Esophagus (tissue), 2 donors: ENCODE measurements at regions not wholly inside any gene's neighbourhood (a gene's known extent, or its start where the extent isn't known, plus 50 kb on each side); places are given as distances from the start of the nearest gene placed in this dataset.

Experiments used
- H3K27ac ChIP-seq, 2 donors: one replicate each; pipeline ENCODE4 v1.5.1; 2013; ENCODE audit warnings: low read depth in 2 of 2, mild to moderate bottlenecking in 2 of 2, inconsistent platforms in 1 of 2, low read length in 1 of 2, moderate library complexity in 1 of 2
- H3K27me3 ChIP-seq, 2 donors: one replicate each; pipeline ENCODE4 v1.6.1; 2013; ENCODE audit warnings: low read length in 2 of 2, control low read depth in 1 of 2, mild to moderate bottlenecking in 1 of 2; ENCODE audit not compliant: insufficient read depth in 2 of 2, control insufficient read depth in 1 of 2
- H3K36me3 ChIP-seq, 2 donors: one replicate each; pipeline ENCODE4 v1.6.1; 2013; ENCODE audit warnings: low read length in 1 of 2; ENCODE audit not compliant: control insufficient read depth in 2 of 2, insufficient read depth in 2 of 2
- H3K4me1 ChIP-seq, 2 donors: one replicate each; pipeline ENCODE4 v1.6.1; 2013; ENCODE audit warnings: low read length in 1 of 2; ENCODE audit not compliant: control insufficient read depth in 2 of 2, insufficient read depth in 2 of 2
- H3K4me3 ChIP-seq, 2 donors: one replicate each; pipeline ENCODE4 v1.5.1; 2013; ENCODE audit warnings: low read length in 2 of 2, mild to moderate bottlenecking in 2 of 2, low read depth in 1 of 2, moderate library complexity in 1 of 2
- H3K9me3 ChIP-seq, 2 donors: one replicate each; pipeline ENCODE4 v1.6.1; 2013; ENCODE audit warnings: mild to moderate bottlenecking in 2 of 2, low read depth in 1 of 2, low read length in 1 of 2, moderate library complexity in 1 of 2; ENCODE audit not compliant: control insufficient read depth in 2 of 2, insufficient read depth in 1 of 2
- WGBS, 2 donors: extraction: QIAGEN DNeasy Blood & Tissue Kit; methylation state at CpG; one replicate each; pipeline ENCODE4 v1.1.7; 2013; 5-methylcytosine and 5-hydroxymethylcytosine counted together
- donor health status: healthy with polysubstance abuse.
- donor health status: Bipolar disorder and iron deficiency.

GRCh38 chr13:31060655-31061054, 101.0 kb downstream of the HSPH1 start:
- Histone ChIP-seq H3K27ac (no peak overlapping the region), H3K4me1 (no peaks in the 10 kb centered on the region), H3K27me3 (no peaks in the 10 kb centered on the region), H3K9me3 (no peaks in the 10 kb centered on the region), H3K36me3 (no peaks in the 10 kb centered on the region), H3K4me3 (no peak overlapping the region)
- WGBS, 2 donors, result 81 to 83% methylated on average over 7 of the region's 7 CpGs

GRCh38 chr13:31060220-31060619, 101.5 kb downstream of the HSPH1 start:
- Histone ChIP-seq H3K36me3 (no peaks in the 10 kb centered on the region), H3K27me3 (no peaks in the 10 kb centered on the region), H3K4me1 (no peaks in the 10 kb centered on the region), H3K9me3 (no peaks in the 10 kb centered on the region), H3K27ac (no peak overlapping the region), H3K4me3 (no peak overlapping the region)
- 85 to 87% methylated on average over 3 of the region's 3 CpGs for WGBS, 2 donors

DNA sequence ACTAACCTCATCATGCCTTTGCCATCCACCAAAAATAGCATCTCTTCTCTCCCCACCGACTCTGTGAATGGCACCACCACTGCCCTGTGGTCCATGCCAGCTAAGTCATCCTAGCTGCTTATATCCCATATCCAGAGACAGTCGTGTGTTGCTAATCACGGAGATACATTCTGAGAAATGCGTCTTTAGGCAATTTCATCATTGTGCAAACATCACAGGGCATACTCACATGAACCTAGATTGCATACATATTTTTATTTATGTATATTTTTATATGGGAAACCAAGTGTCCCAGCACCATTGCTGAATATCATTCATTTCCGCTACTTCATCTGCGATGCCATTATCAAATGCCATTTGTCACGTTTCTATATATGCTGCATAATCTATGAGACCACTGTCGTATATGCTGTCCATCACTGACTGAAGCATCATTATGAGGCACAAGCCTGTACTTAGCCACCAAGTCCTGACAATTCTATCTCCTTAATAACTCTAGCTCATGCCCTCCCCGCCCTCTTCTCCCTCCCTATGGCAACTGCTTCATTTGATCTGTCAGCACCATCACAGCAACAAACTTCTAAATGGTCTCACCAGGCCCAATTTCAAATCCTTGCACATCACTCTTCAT, 104.2 kb downstream of the HSPH1 start:
- Histone ChIP-seq H3K9me3 (no peaks in the 10 kb centered on the region), H3K4me1 (peaks cover 0 to 8% of the 10 kb centered on the region in 2 donors), H3K27me3 (no peaks in the 10 kb centered on the region), H3K27ac (no peak overlapping the region), H3K36me3 (no peaks in the 10 kb centered on the region), H3K4me3 (no peak overlapping the region)
- 92 to 95% methylated on average over 9 of the region's 9 CpGs for WGBS, 2 donors

- no peaks in the 10 kb centered on the region for H3K36me3 ChIP-seq
- no peak overlapping the region for H3K4me3 ChIP-seq
- H3K4me1 ChIP-seq, result peaks cover 0 to 8% of the 10 kb centered on the region in 2 donors
- no peak overlapping the region for H3K27ac ChIP-seq
- WGBS, 2 donors, result 47 to 54% methylated on average over 10 of the region's 10 CpGs
- no peaks in the 10 kb centered on the region for H3K9me3 ChIP-seq
- H3K27me3 ChIP-seq, result no peaks in the 10 kb centered on the region
Measured at GRCh38 chr13:31056644-31057271, 104.9 kb downstream of the HSPH1 start.

DNA sequence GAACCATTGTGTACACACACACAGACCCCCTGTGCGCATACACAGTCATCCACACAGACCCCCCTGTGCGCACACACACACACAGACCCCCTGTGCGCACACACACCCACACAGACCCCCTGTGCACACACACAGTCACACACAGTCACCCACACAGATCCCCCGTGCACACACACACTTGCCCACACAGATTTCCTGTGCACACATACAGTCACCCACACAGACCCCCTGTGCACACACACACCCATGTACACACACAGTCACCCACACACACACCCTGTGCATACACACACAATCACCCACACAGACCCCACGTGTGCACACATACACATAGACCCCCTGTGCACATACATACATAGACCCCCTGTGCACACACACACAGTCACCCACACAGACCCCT, 106.1 kb downstream of the HSPH1 start:
- H3K27me3 ChIP-seq, result no peaks in the 10 kb centered on the region
- no peak overlapping the region for H3K27ac ChIP-seq
- H3K4me3 ChIP-seq, result no peak overlapping the region
- 89 to 95% methylated on average over 5 of the region's 5 CpGs for WGBS, 2 donors
- peaks cover 0 to 8% of the 10 kb centered on the region in 2 donors for H3K4me1 ChIP-seq
- H3K36me3 ChIP-seq, result no peaks in the 10 kb centered on the region
- no peaks in the 10 kb centered on the region for H3K9me3 ChIP-seq

DNA sequence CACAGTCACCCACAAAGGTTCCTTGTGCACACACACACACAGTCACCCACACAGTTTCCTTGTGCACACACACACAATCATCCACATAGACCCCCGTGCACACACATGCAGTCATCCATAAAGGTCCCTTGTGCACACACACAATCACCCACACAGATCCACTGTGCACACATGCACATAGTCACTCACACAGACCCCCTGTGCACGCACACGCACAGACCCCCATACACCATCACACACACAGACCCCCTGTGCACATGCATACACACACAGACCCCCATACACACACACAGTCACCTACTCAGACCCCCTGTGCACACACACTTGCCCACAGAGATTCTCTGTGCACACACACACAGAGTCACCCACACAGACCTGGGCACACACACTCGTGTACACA, 107.1 kb downstream of the HSPH1 start:
- no peaks in the 10 kb centered on the region for H3K27me3 ChIP-seq
- 93 to 94% methylated on average over 4 of the region's 4 CpGs for WGBS, 2 donors

GRCh38 chr13:31053896-31054295, 107.8 kb downstream of the HSPH1 start:
- peaks cover 0 to 8% of the 10 kb centered on the region in 2 donors for H3K4me1 ChIP-seq

More for the DNA sequence above, 107.1 kb downstream of the HSPH1 start:
- Histone ChIP-seq H3K4me3 (no peak overlapping the region), H3K36me3 (no peaks in the 10 kb centered on the region), H3K9me3 (no peaks in the 10 kb centered on the region), H3K4me1 (peaks cover 0 to 8% of the 10 kb centered on the region in 2 donors), H3K27ac (no peak overlapping the region)

GRCh38 chr13:31053091-31053490, 108.6 kb downstream of the HSPH1 start:
- H3K27me3 ChIP-seq, result no peaks in the 10 kb centered on the region
- no peaks in the 10 kb centered on the region for H3K36me3 ChIP-seq
- no peak overlapping the region for H3K4me3 ChIP-seq
- peaks cover 0 to 5% of the 10 kb centered on the region in 2 donors for H3K9me3 ChIP-seq
- H3K4me1 ChIP-seq, result peaks cover 0 to 8% of the 10 kb centered on the region in 2 donors
- no peak overlapping the region for H3K27ac ChIP-seq
- 48 to 51% methylated on average over 7 of the region's 7 CpGs for WGBS, 2 donors

More at GRCh38 chr13:31053896-31054295, 107.8 kb downstream of the HSPH1 start:
- no peaks in the 10 kb centered on the region for H3K9me3 ChIP-seq
- no peaks in the 10 kb centered on the region for H3K36me3 ChIP-seq
- H3K4me3 ChIP-seq, result no peak overlapping the region
- 82 to 89% methylated on average over 6 of the region's 6 CpGs for WGBS, 2 donors
- H3K27me3 ChIP-seq, result no peaks in the 10 kb centered on the region
- H3K27ac ChIP-seq, result no peak overlapping the region

DNA sequence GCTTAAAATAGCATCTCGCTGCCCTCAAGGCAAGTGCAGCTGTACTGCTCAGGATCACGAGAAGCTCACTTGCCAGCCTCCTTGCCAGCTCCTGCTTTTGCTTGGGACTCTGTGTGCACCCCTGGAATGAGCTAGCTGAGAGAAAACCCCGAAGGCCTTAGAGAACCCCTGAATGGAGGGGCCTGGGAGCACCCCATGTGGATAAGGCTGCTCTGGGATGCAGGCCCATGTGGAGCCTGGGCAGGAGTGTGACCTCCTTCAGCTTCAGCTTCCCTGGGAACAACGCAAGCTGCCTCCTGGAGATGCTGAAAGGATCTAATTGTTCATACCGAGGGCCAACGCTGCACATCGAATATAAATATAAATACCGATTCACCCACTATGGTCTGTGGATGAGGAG, 109.2 kb downstream of the HSPH1 start:
- H3K4me3 ChIP-seq, result no peak overlapping the region
- peaks cover 0 to 5% of the 10 kb centered on the region in 2 donors for H3K9me3 ChIP-seq
- H3K27ac ChIP-seq, result no peak overlapping the region
- WGBS, 2 donors, result 90 to 91% methylated on average over 8 of the region's 8 CpGs
- H3K27me3 ChIP-seq, result no peaks in the 10 kb centered on the region
- peaks cover 0 to 8% of the 10 kb centered on the region in 2 donors for H3K4me1 ChIP-seq
- H3K36me3 ChIP-seq, result no peaks in the 10 kb centered on the region

GRCh38 chr13:31051999-31052398, 109.7 kb downstream of the HSPH1 start:
- H3K9me3 ChIP-seq, result peaks cover 0 to 5% of the 10 kb centered on the region in 2 donors
- WGBS, 2 donors, result 82 to 91% methylated on average over 8 of the region's 8 CpGs
- no peaks in the 10 kb centered on the region for H3K36me3 ChIP-seq
- no peak overlapping the region for H3K4me3 ChIP-seq
- no peaks in the 10 kb centered on the region for H3K27me3 ChIP-seq
- H3K4me1 ChIP-seq, result peaks cover 0 to 11% of the 10 kb centered on the region in 2 donors
- no peak overlapping the region for H3K27ac ChIP-seq
